SK-N-SH treated with all-trans-retinoic acid at 6 μM for 48 hours (cell line): ENCODE measurements at regions not wholly inside any gene's neighbourhood (a gene's known extent, or its start where the extent isn't known, plus 50 kb on each side); places are given as distances from the start of the nearest gene placed in this dataset.

Source experiments
- ATAC-seq: fragments of 200-7000 bp; cut with Tn5 transposase; 3 replicates; pipeline ENCODE4 v1.9.1; 2020; ENCODE audit warnings: mild to moderate bottlenecking, moderate library complexity
- ARNTL ChIP-seq: fragments of 450-650 bp; formaldehyde crosslinking; IDR thresholded peaks from 2 replicates; pipeline ENCODE4 v1.5.0; 2020; ENCODE audit warnings: low read depth, mild to moderate bottlenecking, moderate library complexity, borderline replicate concordance
- BACH2 ChIP-seq: fragments of 250-450 bp; sonication (Bioruptor Pico); IDR thresholded peaks from 2 replicates; pipeline ENCODE4 v1.9.0; 2021; ENCODE audit warnings: mild to moderate bottlenecking, borderline replicate concordance
- CSDC2 ChIP-seq: fragments of 250-450 bp; sonication (Bioruptor Pico); IDR thresholded peaks from 2 replicates; pipeline ENCODE4 v1.5.0; 2020; ENCODE audit warnings: mild to moderate bottlenecking, moderate library complexity
- ESRRG ChIP-seq: fragments of 250-450 bp; sonication (Bioruptor Pico); IDR thresholded peaks from 2 replicates; pipeline ENCODE4 v1.6.1; 2021; ENCODE audit warnings: mild to moderate bottlenecking
- GLIS3 ChIP-seq: fragments of 250-450 bp; sonication (Bioruptor Pico); IDR thresholded peaks from 2 replicates; pipeline ENCODE4 v1.5.0; 2020; ENCODE audit warnings: mild to moderate bottlenecking, moderate library complexity
- ISL1 ChIP-seq: fragments of 250-450 bp; sonication (Bioruptor Pico); IDR thresholded peaks from 2 replicates; pipeline ENCODE4 v2.1.2; 2022; ENCODE audit warnings: mild to moderate bottlenecking, moderate library complexity
- OSR1 ChIP-seq: fragments of 250-450 bp; sonication (Bioruptor Pico); IDR thresholded peaks from 2 replicates; pipeline ENCODE4 v1.8.0; 2022; ENCODE audit warnings: moderate library complexity, mild to moderate bottlenecking, inconsistent platforms
- PPARA ChIP-seq: fragments of 250-450 bp; sonication (Bioruptor Pico); IDR thresholded peaks from 2 replicates; pipeline ENCODE4 v1.5.0; 2020; ENCODE audit warnings: mild to moderate bottlenecking, borderline replicate concordance
- RARB ChIP-seq: fragments of 250-450 bp; sonication (Bioruptor Pico); IDR thresholded peaks from 2 replicates; pipeline ENCODE4 v1.8.0; 2021; ENCODE audit warnings: mild to moderate bottlenecking, moderate library complexity
- SNAI2 ChIP-seq: fragments of 250-450 bp; sonication (Bioruptor Pico); IDR thresholded peaks from 2 replicates; pipeline ENCODE4 v1.5.0; 2020; ENCODE audit warnings: mild to moderate bottlenecking, moderate library complexity
- TOX ChIP-seq: fragments of 250-450 bp; sonication (Bioruptor Pico); IDR thresholded peaks from 2 replicates; pipeline ENCODE4 v1.8.0; 2021; ENCODE audit warnings: mild to moderate bottlenecking, moderate library complexity, borderline replicate concordance
- ZC3H10 ChIP-seq: fragments of 250-450 bp; sonication (Bioruptor Pico); IDR thresholded peaks from 2 replicates; pipeline ENCODE4 v1.5.1; 2021; ENCODE audit warnings: mild to moderate bottlenecking, moderate library complexity
- ZFP3 ChIP-seq: fragments of 250-450 bp; sonication (Bioruptor Pico); IDR thresholded peaks from 2 replicates; pipeline ENCODE4 v1.5.0; 2020; ENCODE audit warnings: mild to moderate bottlenecking, moderate library complexity
- ZFP30 ChIP-seq: fragments of 450-650 bp; formaldehyde crosslinking; IDR thresholded peaks from 2 replicates; pipeline ENCODE4 v1.5.0; 2022; ENCODE audit warnings: mild to moderate bottlenecking, moderate library complexity
- ZNF565 ChIP-seq: fragments of 450-650 bp; formaldehyde crosslinking; conservative IDR thresholded peaks from 2 replicates; pipeline ENCODE4 v1.5.0; 2020; ENCODE audit warnings: low read depth, mild to moderate bottlenecking, moderate library complexity
- TF ChIP-seq, protein P1 (sequence below): fragments of 250-450 bp; sonication (Bioruptor Pico); IDR thresholded peaks from 2 replicates; pipeline ENCODE4 v1.8.0; 2020; ENCODE audit warnings: mild to moderate bottlenecking, moderate library complexity, borderline replicate concordance
- TF ChIP-seq, protein P2 (sequence below): fragments of 250-450 bp; sonication (Bioruptor Pico); IDR thresholded peaks from 2 replicates; pipeline ENCODE4 v1.5.0; 2020; ENCODE audit warnings: mild to moderate bottlenecking, moderate library complexity
- TF ChIP-seq, protein P3 (sequence below): fragments of 250-450 bp; sonication (Bioruptor Pico); IDR thresholded peaks from 2 replicates; pipeline ENCODE4 v1.5.1; 2020; ENCODE audit warnings: low read depth, mild to moderate bottlenecking, moderate library complexity
- TF ChIP-seq, protein P4 (sequence below): fragments of 250-450 bp; sonication (Bioruptor Pico); IDR thresholded peaks from 2 replicates; pipeline ENCODE4 v1.8.0; 2021; ENCODE audit warnings: low read depth, mild to moderate bottlenecking, moderate library complexity, borderline replicate concordance
- TF ChIP-seq, protein P5 (sequence below): fragments of 250-450 bp; sonication (Bioruptor Pico); IDR thresholded peaks from 2 replicates; pipeline ENCODE4 v1.5.1; 2021; ENCODE audit warnings: mild to moderate bottlenecking, moderate library complexity

- no peak for ATAC-seq
Observed at GRCh38 chr12:126316411-126316810, 1251.2 kb downstream of the AACS start.

DNA sequence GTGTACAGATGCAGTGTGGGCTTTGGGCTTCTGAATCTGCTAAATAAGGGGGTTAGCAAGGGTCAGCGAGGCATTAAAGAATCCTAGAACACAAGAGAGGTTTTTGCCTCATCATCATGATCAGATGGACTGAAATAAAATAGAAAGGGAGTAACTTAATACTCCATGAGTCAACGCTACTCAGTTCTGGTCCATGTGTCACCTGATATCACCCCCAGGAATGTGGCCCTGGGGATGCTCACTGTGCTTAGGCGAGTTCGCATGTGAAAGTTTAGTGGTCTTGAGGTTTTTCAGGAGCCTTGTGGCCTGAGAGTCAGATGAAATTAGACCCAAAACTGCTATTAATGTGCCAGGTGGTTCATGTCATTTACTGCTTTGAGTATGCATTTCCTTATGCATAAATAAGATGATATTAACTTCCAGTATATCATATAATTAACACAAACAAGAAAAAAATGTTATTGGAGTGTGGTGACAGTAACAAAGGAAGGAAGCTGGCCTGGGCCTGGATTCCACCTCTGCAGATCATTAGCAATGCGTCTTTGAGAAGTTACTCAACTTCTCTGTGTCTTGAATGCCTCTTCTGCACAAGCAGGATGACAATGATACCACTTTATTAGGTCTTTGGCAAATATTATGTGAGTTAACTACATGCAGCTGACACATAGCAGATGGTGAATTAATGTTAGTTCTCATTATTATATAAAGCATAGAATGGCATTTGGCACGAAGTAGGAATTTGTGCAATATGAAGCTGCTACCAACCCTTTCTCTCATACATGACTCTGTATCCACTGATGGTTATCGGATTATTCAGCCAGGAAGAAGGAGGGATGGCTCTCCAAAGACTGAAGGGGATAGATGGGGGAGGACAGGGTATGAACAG is 1272.6 kb downstream of the AACS start:
- TF ChIP-seq BACH2 (no peak), ESRRG (CRISPR knock-in tag) (no peak), TOX (CRISPR knock-in tag) (0 out of 2 replicates have a peak, but pooled peaks have one; percentile 56), ZNF565 (CRISPR knock-in tag) (no peak), GLIS3 (CRISPR knock-in tag) (no peak), CSDC2 (CRISPR knock-in tag) (no peak), ZFP3 (CRISPR knock-in tag) (no peak), ISL1 (CRISPR knock-in tag) (0 out of 2 replicates have a peak, but pooled peaks have one; percentile 7), ARNTL (no peak), ZC3H10 (CRISPR knock-in tag) (no peak), SNAI2 (no peak), OSR1 (CRISPR knock-in tag) (no peak), RARB (CRISPR knock-in tag) (no peak)
- TF ChIP-seq, protein P1, sequence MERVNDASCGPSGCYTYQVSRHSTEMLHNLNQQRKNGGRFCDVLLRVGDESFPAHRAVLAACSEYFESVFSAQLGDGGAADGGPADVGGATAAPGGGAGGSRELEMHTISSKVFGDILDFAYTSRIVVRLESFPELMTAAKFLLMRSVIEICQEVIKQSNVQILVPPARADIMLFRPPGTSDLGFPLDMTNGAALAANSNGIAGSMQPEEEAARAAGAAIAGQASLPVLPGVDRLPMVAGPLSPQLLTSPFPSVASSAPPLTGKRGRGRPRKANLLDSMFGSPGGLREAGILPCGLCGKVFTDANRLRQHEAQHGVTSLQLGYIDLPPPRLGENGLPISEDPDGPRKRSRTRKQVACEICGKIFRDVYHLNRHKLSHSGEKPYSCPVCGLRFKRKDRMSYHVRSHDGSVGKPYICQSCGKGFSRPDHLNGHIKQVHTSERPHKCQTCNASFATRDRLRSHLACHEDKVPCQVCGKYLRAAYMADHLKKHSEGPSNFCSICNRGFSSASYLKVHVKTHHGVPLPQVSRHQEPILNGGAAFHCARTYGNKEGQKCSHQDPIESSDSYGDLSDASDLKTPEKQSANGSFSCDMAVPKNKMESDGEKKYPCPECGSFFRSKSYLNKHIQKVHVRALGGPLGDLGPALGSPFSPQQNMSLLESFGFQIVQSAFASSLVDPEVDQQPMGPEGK (CRISPR knock-in tag), result 0 out of 2 replicates have a peak, but pooled peaks have one; percentile 16
- TF ChIP-seq, protein P2, sequence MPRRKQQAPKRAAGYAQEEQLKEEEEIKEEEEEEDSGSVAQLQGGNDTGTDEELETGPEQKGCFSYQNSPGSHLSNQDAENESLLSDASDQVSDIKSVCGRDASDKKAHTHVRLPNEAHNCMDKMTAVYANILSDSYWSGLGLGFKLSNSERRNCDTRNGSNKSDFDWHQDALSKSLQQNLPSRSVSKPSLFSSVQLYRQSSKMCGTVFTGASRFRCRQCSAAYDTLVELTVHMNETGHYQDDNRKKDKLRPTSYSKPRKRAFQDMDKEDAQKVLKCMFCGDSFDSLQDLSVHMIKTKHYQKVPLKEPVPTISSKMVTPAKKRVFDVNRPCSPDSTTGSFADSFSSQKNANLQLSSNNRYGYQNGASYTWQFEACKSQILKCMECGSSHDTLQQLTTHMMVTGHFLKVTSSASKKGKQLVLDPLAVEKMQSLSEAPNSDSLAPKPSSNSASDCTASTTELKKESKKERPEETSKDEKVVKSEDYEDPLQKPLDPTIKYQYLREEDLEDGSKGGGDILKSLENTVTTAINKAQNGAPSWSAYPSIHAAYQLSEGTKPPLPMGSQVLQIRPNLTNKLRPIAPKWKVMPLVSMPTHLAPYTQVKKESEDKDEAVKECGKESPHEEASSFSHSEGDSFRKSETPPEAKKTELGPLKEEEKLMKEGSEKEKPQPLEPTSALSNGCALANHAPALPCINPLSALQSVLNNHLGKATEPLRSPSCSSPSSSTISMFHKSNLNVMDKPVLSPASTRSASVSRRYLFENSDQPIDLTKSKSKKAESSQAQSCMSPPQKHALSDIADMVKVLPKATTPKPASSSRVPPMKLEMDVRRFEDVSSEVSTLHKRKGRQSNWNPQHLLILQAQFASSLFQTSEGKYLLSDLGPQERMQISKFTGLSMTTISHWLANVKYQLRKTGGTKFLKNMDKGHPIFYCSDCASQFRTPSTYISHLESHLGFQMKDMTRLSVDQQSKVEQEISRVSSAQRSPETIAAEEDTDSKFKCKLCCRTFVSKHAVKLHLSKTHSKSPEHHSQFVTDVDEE (CRISPR knock-in tag), result no peak
- TF ChIP-seq, protein P3, sequence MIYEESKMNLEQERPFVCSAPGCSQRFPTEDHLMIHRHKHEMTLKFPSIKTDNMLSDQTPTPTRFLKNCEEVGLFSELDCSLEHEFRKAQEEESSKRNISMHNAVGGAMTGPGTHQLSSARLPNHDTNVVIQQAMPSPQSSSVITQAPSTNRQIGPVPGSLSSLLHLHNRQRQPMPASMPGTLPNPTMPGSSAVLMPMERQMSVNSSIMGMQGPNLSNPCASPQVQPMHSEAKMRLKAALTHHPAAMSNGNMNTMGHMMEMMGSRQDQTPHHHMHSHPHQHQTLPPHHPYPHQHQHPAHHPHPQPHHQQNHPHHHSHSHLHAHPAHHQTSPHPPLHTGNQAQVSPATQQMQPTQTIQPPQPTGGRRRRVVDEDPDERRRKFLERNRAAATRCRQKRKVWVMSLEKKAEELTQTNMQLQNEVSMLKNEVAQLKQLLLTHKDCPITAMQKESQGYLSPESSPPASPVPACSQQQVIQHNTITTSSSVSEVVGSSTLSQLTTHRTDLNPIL (CRISPR knock-in tag), result no peak

More at GRCh38 chr12:126316411-126316810, 1251.2 kb downstream of the AACS start:
- no peak for TF ChIP-seq GLIS3 (CRISPR knock-in tag)
- TF ChIP-seq, protein P4, sequence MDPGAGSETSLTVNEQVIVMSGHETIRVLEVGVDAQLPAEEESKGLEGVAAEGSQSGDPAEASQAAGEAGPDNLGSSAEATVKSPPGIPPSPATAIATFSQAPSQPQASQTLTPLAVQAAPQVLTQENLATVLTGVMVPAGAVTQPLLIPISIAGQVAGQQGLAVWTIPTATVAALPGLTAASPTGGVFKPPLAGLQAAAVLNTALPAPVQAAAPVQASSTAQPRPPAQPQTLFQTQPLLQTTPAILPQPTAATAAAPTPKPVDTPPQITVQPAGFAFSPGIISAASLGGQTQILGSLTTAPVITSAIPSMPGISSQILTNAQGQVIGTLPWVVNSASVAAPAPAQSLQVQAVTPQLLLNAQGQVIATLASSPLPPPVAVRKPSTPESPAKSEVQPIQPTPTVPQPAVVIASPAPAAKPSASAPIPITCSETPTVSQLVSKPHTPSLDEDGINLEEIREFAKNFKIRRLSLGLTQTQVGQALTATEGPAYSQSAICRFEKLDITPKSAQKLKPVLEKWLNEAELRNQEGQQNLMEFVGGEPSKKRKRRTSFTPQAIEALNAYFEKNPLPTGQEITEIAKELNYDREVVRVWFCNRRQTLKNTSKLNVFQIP, result no peak
- no peak for TF ChIP-seq ISL1 (CRISPR knock-in tag)
- no peak for TF ChIP-seq ZFP3 (CRISPR knock-in tag)
- TF ChIP-seq CSDC2 (CRISPR knock-in tag), result no peak
- no peak for TF ChIP-seq ARNTL
- TF ChIP-seq ZC3H10 (CRISPR knock-in tag), result no peak

GRCh38 chr12:126342866-126343265 is 1277.6 kb downstream of the AACS start:
- ATAC-seq, result no peak
- TF ChIP-seq ZNF565 (CRISPR knock-in tag), result no peak
- TF ChIP-seq, protein P1 (CRISPR knock-in tag), result no peak
- TF ChIP-seq, protein P2 (CRISPR knock-in tag), result no peak
- TF ChIP-seq BACH2, result no peak
- TF ChIP-seq, protein P5, sequence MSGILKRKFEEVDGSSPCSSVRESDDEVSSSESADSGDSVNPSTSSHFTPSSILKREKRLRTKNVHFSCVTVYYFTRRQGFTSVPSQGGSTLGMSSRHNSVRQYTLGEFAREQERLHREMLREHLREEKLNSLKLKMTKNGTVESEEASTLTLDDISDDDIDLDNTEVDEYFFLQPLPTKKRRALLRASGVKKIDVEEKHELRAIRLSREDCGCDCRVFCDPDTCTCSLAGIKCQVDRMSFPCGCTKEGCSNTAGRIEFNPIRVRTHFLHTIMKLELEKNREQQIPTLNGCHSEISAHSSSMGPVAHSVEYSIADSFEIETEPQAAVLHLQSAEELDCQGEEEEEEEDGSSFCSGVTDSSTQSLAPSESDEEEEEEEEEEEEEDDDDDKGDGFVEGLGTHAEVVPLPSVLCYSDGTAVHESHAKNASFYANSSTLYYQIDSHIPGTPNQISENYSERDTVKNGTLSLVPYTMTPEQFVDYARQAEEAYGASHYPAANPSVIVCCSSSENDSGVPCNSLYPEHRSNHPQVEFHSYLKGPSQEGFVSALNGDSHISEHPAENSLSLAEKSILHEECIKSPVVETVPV, result no peak
- no peak for TF ChIP-seq ZFP30 (CRISPR knock-in tag)
- TF ChIP-seq, protein P4, result no peak
- TF ChIP-seq PPARA (CRISPR knock-in tag), result no peak

More for the DNA sequence above, 1272.6 kb downstream of the AACS start:
- ATAC-seq, result peak; percentile 89
